HEK293 (cell line): ENCODE measurements at regions not wholly inside any gene's neighbourhood (a gene's known extent, or its start where the extent isn't known, plus 50 kb on each side); places are given as distances from the start of the nearest gene placed in this dataset.
A peak's percentile ranks its signal among the peaks of the same experiment; 100 is the strongest.

Source experiments
- AEBP2 ChIP-seq: fragments of 450-650 bp; formaldehyde crosslinking; IDR thresholded peaks from 2 replicates; pipeline ENCODE4 v1.5.1; 2016; ENCODE audit warnings: missing biosample characterization, missing genetic modification characterization, borderline replicate concordance
- GLI2 ChIP-seq: fragments of 450-650 bp; formaldehyde crosslinking; IDR thresholded peaks from 2 replicates; pipeline ENCODE4; 2017; ENCODE audit warnings: missing biosample characterization, missing genetic modification characterization, low read depth, borderline replicate concordance
- KLF7 ChIP-seq: fragments of 450-650 bp; formaldehyde crosslinking; IDR thresholded peaks from 2 replicates; pipeline ENCODE4 v1.5.1; 2016; ENCODE audit warnings: missing biosample characterization, missing genetic modification characterization, borderline replicate concordance
- KLF8 ChIP-seq: fragments of 450-650 bp; formaldehyde crosslinking; IDR thresholded peaks from 2 replicates; pipeline ENCODE4 v1.5.1; 2016; ENCODE audit warnings: missing biosample characterization, missing genetic modification characterization
- KLF9 ChIP-seq: fragments of 450-650 bp; formaldehyde crosslinking; IDR thresholded peaks from 2 replicates; pipeline ENCODE4 v1.5.1; 2016; ENCODE audit warnings: missing biosample characterization, missing genetic modification characterization, low read depth
- SCRT1 ChIP-seq: fragments of 450-650 bp; formaldehyde crosslinking; IDR thresholded peaks from 2 replicates; pipeline ENCODE4 v1.5.1; 2016; ENCODE audit warnings: missing biosample characterization, missing genetic modification characterization, borderline replicate concordance
- WT1 ChIP-seq: fragments of 450-650 bp; formaldehyde crosslinking; IDR thresholded peaks from 2 replicates; pipeline ENCODE4 v1.5.1; 2016; ENCODE audit warnings: missing biosample characterization, missing genetic modification characterization
- YY2 ChIP-seq: fragments of 450-650 bp; formaldehyde crosslinking; IDR thresholded peaks from 2 replicates; pipeline ENCODE4 v1.5.1; 2016; ENCODE audit warnings: missing biosample characterization, missing genetic modification characterization
- ZBTB26 ChIP-seq: fragments of 450-650 bp; formaldehyde crosslinking; optimal IDR thresholded peaks from 2 replicates; pipeline ENCODE3; 2016; ENCODE audit warnings: missing biosample characterization, mild to moderate bottlenecking, missing genetic modification characterization
- ZEB2 ChIP-seq: fragments of 450-650 bp; formaldehyde crosslinking; IDR thresholded peaks from 2 replicates; pipeline ENCODE4 v1.5.1; 2016; ENCODE audit warnings: missing biosample characterization, missing genetic modification characterization
- ZFP69B ChIP-seq: fragments of 450-650 bp; formaldehyde crosslinking; IDR thresholded peaks from 2 replicates; pipeline ENCODE4 v1.5.1; 2016; ENCODE audit warnings: missing biosample characterization, missing genetic modification characterization
- ZIC2 ChIP-seq: fragments of 450-650 bp; formaldehyde crosslinking; IDR thresholded peaks from 2 replicates; pipeline ENCODE4 v1.5.1; 2016; ENCODE audit warnings: missing biosample characterization, missing genetic modification characterization
- ZNF169 ChIP-seq: fragments of 450-650 bp; formaldehyde crosslinking; IDR thresholded peaks from 2 replicates; pipeline ENCODE4 v1.5.1; 2016; ENCODE audit warnings: missing biosample characterization, missing genetic modification characterization
- ZNF335 ChIP-seq: fragments of 450-650 bp; formaldehyde crosslinking; conservative IDR thresholded peaks from 2 replicates; pipeline ENCODE4 v1.5.1; 2016; ENCODE audit warnings: missing biosample characterization, missing genetic modification characterization
- ZNF341 ChIP-seq: fragments of 450-650 bp; formaldehyde crosslinking; IDR thresholded peaks from 2 replicates; pipeline ENCODE4; 2016; ENCODE audit warnings: low read depth, missing biosample characterization, missing genetic modification characterization
- ZNF366 ChIP-seq: fragments of 450-650 bp; formaldehyde crosslinking; conservative IDR thresholded peaks from 2 replicates; pipeline ENCODE4 v1.5.1; 2016; ENCODE audit warnings: missing biosample characterization, missing genetic modification characterization
- ZNF37A ChIP-seq: fragments of 450-650 bp; IDR thresholded peaks from 2 replicates; pipeline ENCODE4 v1.5.1; 2018; ENCODE audit warnings: missing biosample characterization, missing genetic modification characterization
- ZNF404 ChIP-seq: fragments of 450-650 bp; formaldehyde crosslinking; IDR thresholded peaks from 2 replicates; pipeline ENCODE4 v1.5.1; 2017; ENCODE audit warnings: missing biosample characterization, missing genetic modification characterization
- ZNF416 ChIP-seq: fragments of 450-650 bp; formaldehyde crosslinking; IDR thresholded peaks from 2 replicates; pipeline ENCODE4 v1.5.1; 2016; ENCODE audit warnings: missing biosample characterization, missing genetic modification characterization
- ZNF561 ChIP-seq: fragments of 450-650 bp; IDR thresholded peaks from 2 replicates; pipeline ENCODE4 v1.5.1; 2018; ENCODE audit warnings: missing biosample characterization, missing genetic modification characterization, borderline replicate concordance
- ZNF571 ChIP-seq: fragments of 450-650 bp; formaldehyde crosslinking; IDR thresholded peaks from 2 replicates; pipeline ENCODE4 v1.5.0; 2017; ENCODE audit warnings: missing biosample characterization, missing genetic modification characterization
- ZNF624 ChIP-seq: fragments of 450-650 bp; formaldehyde crosslinking; IDR thresholded peaks from 2 replicates; pipeline ENCODE4 v1.5.1; 2017; ENCODE audit warnings: missing biosample characterization, missing genetic modification characterization
- ZNF776 ChIP-seq: fragments of 450-650 bp; formaldehyde crosslinking; IDR thresholded peaks from 2 replicates; pipeline ENCODE4 v1.5.0; 2017; ENCODE audit warnings: missing biosample characterization, missing genetic modification characterization, borderline replicate concordance
- ZSCAN5A ChIP-seq: fragments of 450-650 bp; formaldehyde crosslinking; IDR thresholded peaks from 2 replicates; pipeline ENCODE4 v1.5.1; 2016; ENCODE audit warnings: missing biosample characterization, missing genetic modification characterization
- TF ChIP-seq, protein P1 (sequence below): fragments of 450-650 bp; formaldehyde crosslinking; IDR thresholded peaks from 2 replicates; pipeline ENCODE4 v1.5.1; 2016; ENCODE audit warnings: missing biosample characterization, missing genetic modification characterization
- TF ChIP-seq, protein P2 (sequence below): fragments of 450-650 bp; formaldehyde crosslinking; IDR thresholded peaks from 2 replicates; pipeline ENCODE4 v1.5.1; 2017; ENCODE audit warnings: missing biosample characterization, missing genetic modification characterization
- TF ChIP-seq, protein P3 (sequence below): fragments of 450-650 bp; formaldehyde crosslinking; IDR thresholded peaks from 2 replicates; pipeline ENCODE4 v1.5.1; 2016; ENCODE audit warnings: missing biosample characterization, missing genetic modification characterization
- TF ChIP-seq, protein P4 (sequence below): fragments of 450-650 bp; formaldehyde crosslinking; IDR thresholded peaks from 2 replicates; pipeline ENCODE4 v1.5.1; 2016; ENCODE audit warnings: missing biosample characterization, missing genetic modification characterization, borderline replicate concordance

DNA sequence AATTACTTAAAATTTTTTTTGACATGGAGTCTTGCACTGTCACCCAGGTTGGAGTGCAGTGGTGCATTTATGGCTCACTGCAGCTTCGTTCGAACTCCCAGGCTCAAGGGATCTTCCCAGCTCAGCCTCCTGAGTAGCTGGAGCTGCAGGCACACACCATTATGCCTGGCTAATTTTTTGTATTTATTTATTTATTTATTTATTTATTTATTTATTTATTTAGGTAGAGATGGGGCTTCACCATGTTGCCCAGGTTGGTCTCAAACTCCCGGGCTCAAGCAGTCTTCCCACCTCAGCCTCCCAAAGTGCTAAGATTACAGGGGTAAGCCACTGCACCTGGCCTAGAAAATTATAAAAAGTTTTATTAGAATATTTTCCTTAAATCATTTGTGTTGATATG, 73.6 kb downstream of the DACT1 start (continued):
- TF ChIP-seq, protein P1, sequence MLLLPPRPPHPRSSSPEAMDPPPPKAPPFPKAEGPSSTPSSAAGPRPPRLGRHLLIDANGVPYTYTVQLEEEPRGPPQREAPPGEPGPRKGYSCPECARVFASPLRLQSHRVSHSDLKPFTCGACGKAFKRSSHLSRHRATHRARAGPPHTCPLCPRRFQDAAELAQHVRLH (tag by site-specific recombination), result no peak
- TF ChIP-seq ZNF776 (tag by site-specific recombination) (no peak), ZFP69B (tag by site-specific recombination) (no peak), ZIC2 (tag by site-specific recombination) (no peak), ZSCAN5A (tag by site-specific recombination) (no peak), ZNF37A (tag by site-specific recombination) (no peak), ZNF561 (tag by site-specific recombination) (no peak), ZNF341 (tag by site-specific recombination) (0 out of 2 replicates have a peak, but pooled peaks have one; percentile 25), AEBP2 (tag by site-specific recombination) (no peak), ZEB2 (no peak), YY2 (tag by site-specific recombination) (no peak), WT1 (tag by site-specific recombination) (no peak), KLF9 (tag by site-specific recombination) (no peak), ZNF335 (no peak), ZNF571 (tag by site-specific recombination) (no peak), ZNF366 (tag by site-specific recombination) (no peak), GLI2 (tag by site-specific recombination) (no peak), ZNF404 (no peak), ZNF624 (no peak), ZBTB26 (tag by site-specific recombination) (no peak), ZNF169 (no peak), KLF8 (tag by site-specific recombination) (no peak), KLF7 (tag by site-specific recombination) (no peak), SCRT1 (tag by site-specific recombination) (no peak), ZNF416 (tag by site-specific recombination) (no peak)
- TF ChIP-seq, protein P2, sequence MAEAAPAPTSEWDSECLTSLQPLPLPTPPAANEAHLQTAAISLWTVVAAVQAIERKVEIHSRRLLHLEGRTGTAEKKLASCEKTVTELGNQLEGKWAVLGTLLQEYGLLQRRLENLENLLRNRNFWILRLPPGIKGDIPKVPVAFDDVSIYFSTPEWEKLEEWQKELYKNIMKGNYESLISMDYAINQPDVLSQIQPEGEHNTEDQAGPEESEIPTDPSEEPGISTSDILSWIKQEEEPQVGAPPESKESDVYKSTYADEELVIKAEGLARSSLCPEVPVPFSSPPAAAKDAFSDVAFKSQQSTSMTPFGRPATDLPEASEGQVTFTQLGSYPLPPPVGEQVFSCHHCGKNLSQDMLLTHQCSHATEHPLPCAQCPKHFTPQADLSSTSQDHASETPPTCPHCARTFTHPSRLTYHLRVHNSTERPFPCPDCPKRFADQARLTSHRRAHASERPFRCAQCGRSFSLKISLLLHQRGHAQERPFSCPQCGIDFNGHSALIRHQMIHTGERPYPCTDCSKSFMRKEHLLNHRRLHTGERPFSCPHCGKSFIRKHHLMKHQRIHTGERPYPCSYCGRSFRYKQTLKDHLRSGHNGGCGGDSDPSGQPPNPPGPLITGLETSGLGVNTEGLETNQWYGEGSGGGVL (tag by site-specific recombination), result no peak
- TF ChIP-seq, protein P3, sequence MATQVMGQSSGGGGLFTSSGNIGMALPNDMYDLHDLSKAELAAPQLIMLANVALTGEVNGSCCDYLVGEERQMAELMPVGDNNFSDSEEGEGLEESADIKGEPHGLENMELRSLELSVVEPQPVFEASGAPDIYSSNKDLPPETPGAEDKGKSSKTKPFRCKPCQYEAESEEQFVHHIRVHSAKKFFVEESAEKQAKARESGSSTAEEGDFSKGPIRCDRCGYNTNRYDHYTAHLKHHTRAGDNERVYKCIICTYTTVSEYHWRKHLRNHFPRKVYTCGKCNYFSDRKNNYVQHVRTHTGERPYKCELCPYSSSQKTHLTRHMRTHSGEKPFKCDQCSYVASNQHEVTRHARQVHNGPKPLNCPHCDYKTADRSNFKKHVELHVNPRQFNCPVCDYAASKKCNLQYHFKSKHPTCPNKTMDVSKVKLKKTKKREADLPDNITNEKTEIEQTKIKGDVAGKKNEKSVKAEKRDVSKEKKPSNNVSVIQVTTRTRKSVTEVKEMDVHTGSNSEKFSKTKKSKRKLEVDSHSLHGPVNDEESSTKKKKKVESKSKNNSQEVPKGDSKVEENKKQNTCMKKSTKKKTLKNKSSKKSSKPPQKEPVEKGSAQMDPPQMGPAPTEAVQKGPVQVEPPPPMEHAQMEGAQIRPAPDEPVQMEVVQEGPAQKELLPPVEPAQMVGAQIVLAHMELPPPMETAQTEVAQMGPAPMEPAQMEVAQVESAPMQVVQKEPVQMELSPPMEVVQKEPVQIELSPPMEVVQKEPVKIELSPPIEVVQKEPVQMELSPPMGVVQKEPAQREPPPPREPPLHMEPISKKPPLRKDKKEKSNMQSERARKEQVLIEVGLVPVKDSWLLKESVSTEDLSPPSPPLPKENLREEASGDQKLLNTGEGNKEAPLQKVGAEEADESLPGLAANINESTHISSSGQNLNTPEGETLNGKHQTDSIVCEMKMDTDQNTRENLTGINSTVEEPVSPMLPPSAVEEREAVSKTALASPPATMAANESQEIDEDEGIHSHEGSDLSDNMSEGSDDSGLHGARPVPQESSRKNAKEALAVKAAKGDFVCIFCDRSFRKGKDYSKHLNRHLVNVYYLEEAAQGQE, result peak; percentile 40; the same call in 1 of the 2 replicates
- TF ChIP-seq, protein P4, sequence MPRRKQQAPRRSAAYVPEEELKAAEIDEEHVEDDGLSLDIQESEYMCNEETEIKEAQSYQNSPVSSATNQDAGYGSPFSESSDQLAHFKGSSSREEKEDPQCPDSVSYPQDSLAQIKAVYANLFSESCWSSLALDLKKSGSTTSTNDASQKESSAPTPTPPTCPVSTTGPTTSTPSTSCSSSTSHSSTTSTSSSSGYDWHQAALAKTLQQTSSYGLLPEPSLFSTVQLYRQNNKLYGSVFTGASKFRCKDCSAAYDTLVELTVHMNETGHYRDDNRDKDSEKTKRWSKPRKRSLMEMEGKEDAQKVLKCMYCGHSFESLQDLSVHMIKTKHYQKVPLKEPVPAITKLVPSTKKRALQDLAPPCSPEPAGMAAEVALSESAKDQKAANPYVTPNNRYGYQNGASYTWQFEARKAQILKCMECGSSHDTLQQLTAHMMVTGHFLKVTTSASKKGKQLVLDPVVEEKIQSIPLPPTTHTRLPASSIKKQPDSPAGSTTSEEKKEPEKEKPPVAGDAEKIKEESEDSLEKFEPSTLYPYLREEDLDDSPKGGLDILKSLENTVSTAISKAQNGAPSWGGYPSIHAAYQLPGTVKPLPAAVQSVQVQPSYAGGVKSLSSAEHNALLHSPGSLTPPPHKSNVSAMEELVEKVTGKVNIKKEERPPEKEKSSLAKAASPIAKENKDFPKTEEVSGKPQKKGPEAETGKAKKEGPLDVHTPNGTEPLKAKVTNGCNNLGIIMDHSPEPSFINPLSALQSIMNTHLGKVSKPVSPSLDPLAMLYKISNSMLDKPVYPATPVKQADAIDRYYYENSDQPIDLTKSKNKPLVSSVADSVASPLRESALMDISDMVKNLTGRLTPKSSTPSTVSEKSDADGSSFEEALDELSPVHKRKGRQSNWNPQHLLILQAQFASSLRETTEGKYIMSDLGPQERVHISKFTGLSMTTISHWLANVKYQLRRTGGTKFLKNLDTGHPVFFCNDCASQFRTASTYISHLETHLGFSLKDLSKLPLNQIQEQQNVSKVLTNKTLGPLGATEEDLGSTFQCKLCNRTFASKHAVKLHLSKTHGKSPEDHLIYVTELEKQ (tag by site-specific recombination), result no peak
